Activated CD4-positive, alpha-beta memory T cell treated with anti-CD3 and anti-CD28 coated beads, Interleukin-2, amount 10 ng/mL, durations not matched to agents 7 days and 5 days (primary cell): ENCODE measurements at regions not wholly inside any gene's neighbourhood (a gene's known extent, or its start where the extent isn't known, plus 50 kb on each side); places are given as distances from the start of the nearest gene placed in this dataset.

Experiments used
- CTCF ChIA-PET: fragments of 350-600 bp; sonication (Branson Sonifier 250); formaldehyde crosslinking; loops from one replicate; lab custom pipeline; 2021; ENCODE audit warnings: antibody characterized with exemption, inconsistent platforms; lab: Charles Lee
- POLR2A ChIA-PET: fragments of 350-600 bp; sonication (Branson Sonifier 250); formaldehyde crosslinking; loops from one replicate; lab custom pipeline; 2021; ENCODE audit warnings: antibody characterized with exemption; lab: Charles Lee
- DNase-seq: peaks from one replicate; pipeline ENCODE4 v3.0.0-alpha.2; 2020
- H3K27ac Mint-ChIP-seq: one replicate; pipeline ENCODE4 v1.8.0; 2021; ENCODE audit warnings: mild to moderate bottlenecking, mixed read lengths
- H3K27me3 Mint-ChIP-seq: one replicate; pipeline ENCODE4 v1.8.0; 2021; ENCODE audit warnings: mixed read lengths
- H3K36me3 Mint-ChIP-seq: one replicate; pipeline ENCODE4 v1.8.0; 2021; ENCODE audit warnings: low read depth, mixed read lengths
- H3K4me1 Mint-ChIP-seq: one replicate; pipeline ENCODE4 v1.8.0; 2021; ENCODE audit warnings: mixed read lengths
- H3K4me3 Mint-ChIP-seq: one replicate; pipeline ENCODE4 v1.8.0; 2021; ENCODE audit warnings: mild to moderate bottlenecking, mixed read lengths
- H3K9me3 Mint-ChIP-seq: one replicate; pipeline ENCODE4 v1.8.0; 2021; ENCODE audit warnings: mixed read lengths

DNA sequence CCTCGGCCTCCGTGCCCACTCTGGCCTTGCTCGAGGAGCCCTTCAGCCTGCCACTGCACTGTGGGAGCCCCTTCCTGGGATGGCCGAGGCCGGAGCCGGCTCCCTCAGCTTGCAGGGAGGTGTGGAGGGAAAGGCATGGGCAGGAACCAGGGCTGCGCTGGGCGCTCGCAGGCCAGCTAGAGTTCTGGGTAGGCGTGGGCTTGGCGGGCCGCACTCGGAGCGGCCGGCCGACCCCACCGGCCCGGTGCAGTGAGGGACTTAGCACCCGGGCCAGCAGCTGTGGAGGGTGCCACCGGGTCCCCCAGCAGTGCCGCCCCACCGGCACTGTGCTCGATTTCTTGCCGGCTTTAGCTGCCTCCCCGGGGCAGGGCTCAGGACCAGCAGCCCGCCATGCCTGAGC lies 101.0 kb upstream of the IRX5 start:
- POLR2A ChIA-PET = no interaction called here
- DNase-seq = no peak
- no peak overlapping the region for H3K27ac Mint-ChIP-seq
- H3K4me1 Mint-ChIP-seq = no peaks in the 10 kb centered on the region
- H3K4me3 Mint-ChIP-seq = no peak overlapping the region
- CTCF ChIA-PET = no interaction called here
- H3K9me3 Mint-ChIP-seq = no peaks in the 10 kb centered on the region
- no peaks in the 10 kb centered on the region for H3K27me3 Mint-ChIP-seq
- H3K36me3 Mint-ChIP-seq = no peaks in the 10 kb centered on the region

DNA sequence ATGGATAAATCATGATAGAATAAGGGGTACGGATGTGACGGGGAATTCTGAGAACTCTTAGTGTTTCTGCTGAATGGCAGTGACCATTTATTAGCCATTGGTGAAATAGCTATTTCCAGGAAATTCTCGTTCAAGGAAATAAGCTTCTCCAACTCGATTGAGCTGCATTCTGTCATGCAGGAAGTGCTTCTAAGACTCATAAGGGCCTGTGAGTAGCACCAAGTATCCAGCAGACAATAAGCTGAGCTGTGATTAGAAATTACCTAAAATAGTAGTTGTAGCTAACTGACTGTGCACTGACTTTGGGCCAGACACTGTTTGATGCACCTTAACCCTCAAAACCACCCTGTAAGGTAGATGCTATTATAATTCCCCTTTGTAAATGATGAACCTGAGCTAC lies 107.8 kb upstream of the IRX5 start:
- no peak overlapping the region for H3K27ac Mint-ChIP-seq
- CTCF ChIA-PET = no interaction called here
- no peaks in the 10 kb centered on the region for H3K4me1 Mint-ChIP-seq
- POLR2A ChIA-PET = no interaction called here
- DNase-seq = no peak
- H3K36me3 Mint-ChIP-seq = no peaks in the 10 kb centered on the region
- H3K9me3 Mint-ChIP-seq = no peaks in the 10 kb centered on the region
- no peak overlapping the region for H3K4me3 Mint-ChIP-seq
- H3K27me3 Mint-ChIP-seq = no peaks in the 10 kb centered on the region

- H3K9me3 Mint-ChIP-seq = no peaks in the 10 kb centered on the region
- POLR2A ChIA-PET = no interaction called here
- CTCF ChIA-PET = no interaction called here
- no peak for DNase-seq
- no peaks in the 10 kb centered on the region for H3K36me3 Mint-ChIP-seq
- H3K4me1 Mint-ChIP-seq = no peaks in the 10 kb centered on the region
- H3K27ac Mint-ChIP-seq = no peak overlapping the region
- H3K4me3 Mint-ChIP-seq = no peak overlapping the region
- no peaks in the 10 kb centered on the region for H3K27me3 Mint-ChIP-seq
Measured at GRCh38 chr16:54822492-54822891, 108.2 kb upstream of the IRX5 start.

GRCh38 chr16:54821731-54822130 lies 108.9 kb upstream of the IRX5 start:
- no peaks in the 10 kb centered on the region for H3K9me3 Mint-ChIP-seq
- no peaks in the 10 kb centered on the region for H3K4me1 Mint-ChIP-seq
- no peak overlapping the region for H3K4me3 Mint-ChIP-seq
- H3K36me3 Mint-ChIP-seq = no peaks in the 10 kb centered on the region
- no peak overlapping the region for H3K27ac Mint-ChIP-seq
- DNase-seq = no peak
- no peaks in the 10 kb centered on the region for H3K27me3 Mint-ChIP-seq
- POLR2A ChIA-PET = no interaction called here
- CTCF ChIA-PET = no interaction called here

DNA sequence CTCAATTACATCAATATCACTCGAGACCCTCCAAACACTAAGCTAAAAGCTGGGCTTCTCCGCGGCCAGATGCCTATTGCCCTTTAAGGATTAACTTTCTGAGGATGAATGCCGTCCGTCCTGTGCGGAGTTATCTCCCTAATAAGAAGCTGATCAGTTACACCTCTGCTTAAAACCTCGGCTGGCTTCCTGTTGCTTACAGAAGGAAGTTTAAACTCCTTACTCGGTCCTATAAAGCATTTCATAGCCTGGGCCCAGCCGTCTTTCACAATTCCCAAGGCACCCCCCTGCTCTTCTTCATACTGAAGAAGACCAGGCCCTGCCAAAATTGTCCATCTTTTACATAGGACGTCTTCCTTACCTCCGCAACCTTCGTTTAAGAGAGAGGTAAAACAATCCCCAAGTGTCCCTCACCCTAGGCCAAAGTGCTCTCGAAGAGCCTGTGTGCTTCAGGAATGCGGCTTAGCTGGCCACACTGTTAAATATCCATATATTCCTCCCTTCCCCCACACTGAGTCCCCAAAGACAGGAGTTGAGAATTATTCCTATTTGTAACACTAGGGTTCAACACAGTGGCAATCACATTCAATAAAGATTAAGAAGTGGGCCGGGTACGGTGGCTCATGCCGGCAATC lies 112.6 kb upstream of the IRX5 start:
- POLR2A ChIA-PET = no interaction called here
- no peak overlapping the region for H3K27ac Mint-ChIP-seq
- no peaks in the 10 kb centered on the region for H3K4me1 Mint-ChIP-seq
- H3K4me3 Mint-ChIP-seq = no peak overlapping the region
- no peaks in the 10 kb centered on the region for H3K36me3 Mint-ChIP-seq
- CTCF ChIA-PET = no interaction called here
- no peaks in the 10 kb centered on the region for H3K9me3 Mint-ChIP-seq
- no peak for DNase-seq
- no peaks in the 10 kb centered on the region for H3K27me3 Mint-ChIP-seq

GRCh38 chr16:54817432-54817831 lies 113.2 kb upstream of the IRX5 start:
- Mint-ChIP-seq H3K27me3 (no peaks in the 10 kb centered on the region), H3K27ac (no peak overlapping the region), H3K9me3 (no peaks in the 10 kb centered on the region), H3K36me3 (no peaks in the 10 kb centered on the region), H3K4me1 (no peaks in the 10 kb centered on the region), H3K4me3 (no peak overlapping the region)
- POLR2A ChIA-PET = no interaction called here
- no peak for DNase-seq
- CTCF ChIA-PET = no interaction called here

GRCh38 chr16:54816471-54816870 lies 114.2 kb upstream of the IRX5 start:
- POLR2A ChIA-PET = no interaction called here
- no peak overlapping the region for H3K4me3 Mint-ChIP-seq
- H3K27me3 Mint-ChIP-seq = no peaks in the 10 kb centered on the region
- H3K36me3 Mint-ChIP-seq = no peaks in the 10 kb centered on the region
- no peaks in the 10 kb centered on the region for H3K4me1 Mint-ChIP-seq
- no peak for DNase-seq
- CTCF ChIA-PET = no interaction called here
- H3K27ac Mint-ChIP-seq = no peak overlapping the region
- no peaks in the 10 kb centered on the region for H3K9me3 Mint-ChIP-seq

GRCh38 chr16:54815177-54815576 lies 115.5 kb upstream of the IRX5 start:
- DNase-seq = no peak
- ChIA-PET POLR2A (no interaction called here), CTCF (no interaction called here)
- Mint-ChIP-seq H3K36me3 (no peaks in the 10 kb centered on the region), H3K4me3 (no peak overlapping the region), H3K4me1 (no peaks in the 10 kb centered on the region), H3K9me3 (no peaks in the 10 kb centered on the region), H3K27me3 (no peaks in the 10 kb centered on the region), H3K27ac (no peak overlapping the region)

DNA sequence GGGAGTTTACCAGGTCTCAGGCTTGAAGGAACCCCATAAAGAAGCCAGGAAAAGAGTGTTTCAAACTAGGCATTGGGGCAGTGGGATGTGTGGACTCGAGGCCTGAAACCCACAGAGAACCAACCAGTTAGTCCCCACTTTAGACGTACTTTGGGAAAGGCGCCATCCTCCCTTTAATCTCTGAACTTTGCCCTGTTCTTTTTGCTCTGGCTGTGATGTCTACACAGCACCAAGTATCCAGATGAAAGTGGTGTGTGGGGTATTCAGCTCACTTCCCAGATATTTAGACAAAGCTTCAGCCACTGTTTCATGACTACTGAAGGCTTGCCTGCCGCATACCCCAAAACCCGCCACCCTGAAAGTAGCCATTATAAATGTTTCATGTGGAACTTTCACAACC lies 116.9 kb upstream of the IRX5 start:
- Mint-ChIP-seq H3K9me3 (no peaks in the 10 kb centered on the region), H3K27me3 (no peaks in the 10 kb centered on the region), H3K27ac (no peak overlapping the region), H3K4me3 (no peak overlapping the region), H3K4me1 (no peaks in the 10 kb centered on the region), H3K36me3 (no peaks in the 10 kb centered on the region)
- CTCF ChIA-PET = no interaction called here
- POLR2A ChIA-PET = no interaction called here
- DNase-seq = no peak

GRCh38 chr16:54812229-54812628 lies 118.4 kb upstream of the IRX5 start:
- Mint-ChIP-seq H3K9me3 (no peaks in the 10 kb centered on the region), H3K4me1 (no peaks in the 10 kb centered on the region), H3K4me3 (no peak overlapping the region), H3K36me3 (no peaks in the 10 kb centered on the region), H3K27ac (no peak overlapping the region), H3K27me3 (no peaks in the 10 kb centered on the region)
- ChIA-PET POLR2A (no interaction called here), CTCF (no interaction called here)
- no peak for DNase-seq

GRCh38 chr16:54808890-54809289 lies 121.8 kb upstream of the IRX5 start:
- Mint-ChIP-seq H3K4me1 (no peaks in the 10 kb centered on the region), H3K27ac (no peak overlapping the region), H3K27me3 (no peaks in the 10 kb centered on the region), H3K4me3 (no peak overlapping the region), H3K36me3 (no peaks in the 10 kb centered on the region), H3K9me3 (no peaks in the 10 kb centered on the region)
- CTCF ChIA-PET = interaction anchor here (1.0 to 1.4 kb wide), 2 partner anchors 16 to 917 kb away, joined by 3 read pairs; no protein-coding TSS in a partner anchor
- no peak for DNase-seq
- POLR2A ChIA-PET = no interaction called here

DNA sequence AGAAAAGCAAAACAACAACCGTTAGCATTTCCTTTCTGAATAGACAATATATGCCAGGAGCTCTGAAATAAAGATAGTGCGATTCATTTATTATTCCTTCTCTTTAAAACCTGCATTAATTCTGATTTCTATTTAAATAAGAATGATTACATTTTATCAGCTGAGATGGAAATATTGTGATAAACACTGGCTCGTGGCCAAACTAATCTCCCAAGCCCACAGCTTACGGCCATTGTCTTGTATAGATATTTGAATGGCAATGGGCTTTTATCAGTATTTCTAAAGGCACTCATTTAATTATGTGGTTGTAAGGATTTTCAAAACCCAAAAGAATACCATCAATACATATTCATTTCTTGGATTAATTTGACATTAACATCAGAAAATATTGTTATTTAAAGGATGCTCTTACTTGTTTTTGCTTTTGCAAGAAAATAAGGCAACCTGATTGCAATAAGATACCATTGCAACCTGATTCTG lies 123.7 kb upstream of the IRX5 start:
- no peak overlapping the region for H3K27ac Mint-ChIP-seq
- POLR2A ChIA-PET = no interaction called here
- no peaks in the 10 kb centered on the region for H3K36me3 Mint-ChIP-seq
- peaks cover 4% of the 10 kb centered on the region for H3K9me3 Mint-ChIP-seq
- H3K4me3 Mint-ChIP-seq = no peak overlapping the region
- CTCF ChIA-PET = no interaction called here
- H3K27me3 Mint-ChIP-seq = no peaks in the 10 kb centered on the region
- no peak for DNase-seq
- no peaks in the 10 kb centered on the region for H3K4me1 Mint-ChIP-seq

- POLR2A ChIA-PET = no interaction called here
- H3K4me3 Mint-ChIP-seq = no peak overlapping the region
- no peaks in the 10 kb centered on the region for H3K36me3 Mint-ChIP-seq
- no peak for DNase-seq
- no peak overlapping the region for H3K27ac Mint-ChIP-seq
- H3K9me3 Mint-ChIP-seq = peaks cover 4% of the 10 kb centered on the region
- CTCF ChIA-PET = no interaction called here
- no peaks in the 10 kb centered on the region for H3K27me3 Mint-ChIP-seq
- no peaks in the 10 kb centered on the region for H3K4me1 Mint-ChIP-seq
Measured at GRCh38 chr16:54806378-54806777, 124.3 kb upstream of the IRX5 start.

- Mint-ChIP-seq H3K36me3 (no peaks in the 10 kb centered on the region), H3K9me3 (peaks cover 5% of the 10 kb centered on the region), H3K27me3 (no peaks in the 10 kb centered on the region), H3K4me1 (no peaks in the 10 kb centered on the region), H3K27ac (no peak overlapping the region), H3K4me3 (no peak overlapping the region)
- POLR2A ChIA-PET = no interaction called here
- no peak for DNase-seq
- CTCF ChIA-PET = no interaction called here
Measured at GRCh38 chr16:54805648-54806047, 125.0 kb upstream of the IRX5 start.
